ENCODE measurements at regions not wholly inside any gene's neighbourhood (a gene's known extent, or its start where the extent isn't known, plus 50 kb on each side); places are given as distances from the start of the nearest gene placed in this dataset.

GRCh38 chr3:72071624-72072023, 286.7 kb upstream of the PROK2 start:
- CTCF ChIA-PET: interaction anchor here (0.8 kb wide), 1 partner anchor 13 kb away, joined by 3 read pairs; no protein-coding TSS in a partner anchor
- ATAC-seq: no peak
- TF ChIP-seq EHF (CRISPR knock-in tag; IDR thresholded peaks at IDR 0.05) (no peak), CBX8 (IDR thresholded peaks at IDR 0.05) (peak; percentile 86; the same call in 1 of the 2 replicates), RNF2 (IDR thresholded peaks at IDR 0.05; ENCODE audit: borderline replicate concordance, low read depth) (0 out of 2 replicates have a peak, but pooled peaks have one; percentile 70), ZFP36 (IDR thresholded peaks at IDR 0.05; ENCODE audit: borderline replicate concordance, partially characterized antibody) (peak; percentile 2), HDAC2 (IDR thresholded peaks at IDR 0.05) (no peak), ZC3H11A (IDR thresholded peaks at IDR 0.05) (no peak), CEBPB (IDR thresholded peaks at IDR 0.05) (no peak), E2F6 (IDR thresholded peaks at IDR 0.05; ENCODE audit: borderline replicate concordance, low read depth) (no peak), BHLHE40 (IDR thresholded peaks at IDR 0.05; ENCODE audit: low read depth, low read length) (no peak), CHD4 (IDR thresholded peaks at IDR 0.05; ENCODE audit: borderline replicate concordance) (no peak), TP53 (CRISPR knock-in tag; IDR thresholded peaks at IDR 0.05) (no peak)
- TF ChIP-seq, protein P1, sequence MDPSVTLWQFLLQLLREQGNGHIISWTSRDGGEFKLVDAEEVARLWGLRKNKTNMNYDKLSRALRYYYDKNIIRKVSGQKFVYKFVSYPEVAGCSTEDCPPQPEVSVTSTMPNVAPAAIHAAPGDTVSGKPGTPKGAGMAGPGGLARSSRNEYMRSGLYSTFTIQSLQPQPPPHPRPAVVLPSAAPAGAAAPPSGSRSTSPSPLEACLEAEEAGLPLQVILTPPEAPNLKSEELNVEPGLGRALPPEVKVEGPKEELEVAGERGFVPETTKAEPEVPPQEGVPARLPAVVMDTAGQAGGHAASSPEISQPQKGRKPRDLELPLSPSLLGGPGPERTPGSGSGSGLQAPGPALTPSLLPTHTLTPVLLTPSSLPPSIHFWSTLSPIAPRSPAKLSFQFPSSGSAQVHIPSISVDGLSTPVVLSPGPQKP (IDR thresholded peaks at IDR 0.05; ENCODE audit: low read depth, low read length): no peak

DNA sequence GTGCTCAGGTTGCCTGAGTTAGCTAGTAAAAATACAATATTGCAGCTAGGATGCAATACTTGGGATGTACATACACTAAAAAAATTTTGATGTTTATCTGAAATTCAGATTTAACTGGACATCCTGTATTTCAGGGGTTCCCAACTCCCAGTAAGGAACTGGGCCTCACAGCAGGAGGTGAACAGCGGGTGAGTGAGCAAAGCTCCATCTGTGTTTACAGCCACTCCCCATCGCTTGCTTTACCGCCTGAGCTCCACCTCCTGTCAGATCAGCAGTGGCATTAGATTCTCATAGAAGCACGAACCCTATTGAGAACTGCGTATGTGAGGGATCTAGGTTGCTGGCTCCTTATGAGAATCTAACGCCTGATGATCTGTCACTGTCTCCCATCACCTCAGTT, 285.1 kb upstream of the PROK2 start:
- CTCF ChIA-PET: no interaction called here
- POLR2A ChIA-PET: no interaction called here
- WGBS (ENCODE audit: missing lambda C conversion rate): 40% methylated on average over 6 of the region's 6 CpGs

More at GRCh38 chr3:72071624-72072023, 286.7 kb upstream of the PROK2 start:
- Histone ChIP-seq H3K4me2 (no peak overlapping the region), H3K27ac (no peak overlapping the region), H3K9me3 (peaks cover 8% of the 10 kb centered on the region; the same call in 2 of the 3 replicates), H3K4me1 (no peaks in the 10 kb centered on the region), H3K4me3 (no peak overlapping the region)
- FAIRE-seq: no peak
- WGBS (ENCODE audit: missing lambda C conversion rate): 68% methylated on average over 2 of the region's 2 CpGs
- POLR2A ChIA-PET: no interaction called here
- no peak for DNase-seq (ENCODE audit: low read depth in 1 of 2, low spot score in 1 of 2)

GRCh38 chr3:72069543-72069942, 284.6 kb upstream of the PROK2 start:
- H3K4me2 ChIP-seq: no peak overlapping the region
- POLR2A ChIA-PET: no interaction called here
- no peak overlapping the region for H3K4me3 ChIP-seq
- CTCF ChIA-PET: no interaction called here
- FAIRE-seq (no peak), DNase-seq (ENCODE audit: low read depth in 1 of 2, low spot score in 1 of 2) (no peak), ATAC-seq (no peak)
- H3K9me3 ChIP-seq: no peaks in the 10 kb centered on the region
- TF ChIP-seq FOSB (CRISPR knock-in tag; IDR thresholded peaks at IDR 0.05): no peak
- TF ChIP-seq ESRRA (IDR thresholded peaks at IDR 0.05; ENCODE audit: borderline replicate concordance, low read length): no peak
- TF ChIP-seq, protein P2, sequence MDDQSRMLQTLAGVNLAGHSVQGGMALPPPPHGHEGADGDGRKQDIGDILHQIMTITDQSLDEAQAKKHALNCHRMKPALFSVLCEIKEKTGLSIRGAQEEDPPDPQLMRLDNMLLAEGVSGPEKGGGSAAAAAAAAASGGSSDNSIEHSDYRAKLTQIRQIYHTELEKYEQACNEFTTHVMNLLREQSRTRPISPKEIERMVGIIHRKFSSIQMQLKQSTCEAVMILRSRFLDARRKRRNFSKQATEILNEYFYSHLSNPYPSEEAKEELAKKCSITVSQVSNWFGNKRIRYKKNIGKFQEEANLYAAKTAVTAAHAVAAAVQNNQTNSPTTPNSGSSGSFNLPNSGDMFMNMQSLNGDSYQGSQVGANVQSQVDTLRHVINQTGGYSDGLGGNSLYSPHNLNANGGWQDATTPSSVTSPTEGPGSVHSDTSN (IDR thresholded peaks at IDR 0.05): no peak
- no peak for TF ChIP-seq POLR2A (IDR thresholded peaks at IDR 0.05; ENCODE audit: low read length)
- no peak for TF ChIP-seq RCOR1 (IDR thresholded peaks at IDR 0.05; ENCODE audit: low read depth, low read length)
- no peak for TF ChIP-seq RNF2 (IDR thresholded peaks at IDR 0.05; ENCODE audit: borderline replicate concordance, low read depth)
- no peak for TF ChIP-seq POLR2AphosphoS2 (conservative IDR thresholded peaks at IDR 0.05; ENCODE audit: low read length)
- TF ChIP-seq KDM5A (IDR thresholded peaks at IDR 0.05): no peak
- no peak for TF ChIP-seq MYC (IDR thresholded peaks at IDR 0.05; ENCODE audit: borderline replicate concordance, low read length)
- no peaks in the 10 kb centered on the region for H3K4me1 ChIP-seq
- H3K27ac ChIP-seq: no peak overlapping the region

More for the DNA sequence above, 285.1 kb upstream of the PROK2 start:
- H3K4me2 ChIP-seq: no peak overlapping the region
- H3K4me1 ChIP-seq: no peaks in the 10 kb centered on the region
- H3K27ac ChIP-seq: no peak overlapping the region
- ATAC-seq (no peak), DNase-seq (ENCODE audit: low read depth in 1 of 2, low spot score in 1 of 2) (no peak), FAIRE-seq (no peak)
- TF ChIP-seq CBX8 (IDR thresholded peaks at IDR 0.05) (no peak), HOXB5 (CRISPR knock-in tag; IDR thresholded peaks at IDR 0.05) (no peak), USF2 (IDR thresholded peaks at IDR 0.05) (no peak), FOSB (CRISPR knock-in tag; IDR thresholded peaks at IDR 0.05) (no peak)
- no peak overlapping the region for H3K4me3 ChIP-seq
- no peaks in the 10 kb centered on the region for H3K9me3 ChIP-seq
